BE2C (cell line): ENCODE measurements at regions not wholly inside any gene's neighbourhood (a gene's known extent, or its start where the extent isn't known, plus 50 kb on each side); places are given as distances from the start of the nearest gene placed in this dataset.

Experiments
- DNase-seq: peaks from one replicate; pipeline ENCODE4 v3.0.0-alpha.2; 2020
- H3K27me3 ChIP-seq: fragments of 250-450 bp; sonication (Bioruptor Pico); 2 replicates; pipeline ENCODE4 v1.5.1; 2020; ENCODE audit warnings: mild to moderate bottlenecking
- H3K36me3 ChIP-seq: fragments of 250-450 bp; sonication (Bioruptor Pico); 2 replicates; pipeline ENCODE4 v1.5.1; 2020; ENCODE audit warnings: mild to moderate bottlenecking
- H3K4me1 ChIP-seq: fragments of 250-450 bp; sonication (Bioruptor Pico); 2 replicates; pipeline ENCODE4 v1.5.1; 2020
- H3K4me3 ChIP-seq: 2 replicates; pipeline ENCODE4 v1.5.1; 2011; ENCODE audit warnings: low read depth, low read length
- H3K9me3 ChIP-seq: fragments of 250-450 bp; sonication (Bioruptor Pico); 2 replicates; pipeline ENCODE4 v1.5.1; 2020
- CTCF ChIP-seq: IDR thresholded peaks from 2 replicates; pipeline ENCODE4 v1.5.1; 2012; ENCODE audit warnings: mild to moderate bottlenecking, low read depth, low read length

- no peaks in the 10 kb centered on the region for H3K27me3 ChIP-seq
- no peaks in the 10 kb centered on the region for H3K4me1 ChIP-seq
- H3K9me3 ChIP-seq: no peaks in the 10 kb centered on the region
- no peak for TF ChIP-seq CTCF
- H3K4me3 ChIP-seq: no peak overlapping the region
- no peak for DNase-seq
- H3K36me3 ChIP-seq: no peaks in the 10 kb centered on the region
Measured at GRCh38 chr14:85987292-85987691, 457.3 kb downstream of the FLRT2 start.

GRCh38 chr14:85978582-85979250 lies 448.8 kb downstream of the FLRT2 start:
- DNase-seq: no peak
- Histone ChIP-seq H3K36me3 (no peaks in the 10 kb centered on the region), H3K4me3 (no peak overlapping the region), H3K27me3 (no peaks in the 10 kb centered on the region), H3K4me1 (no peaks in the 10 kb centered on the region), H3K9me3 (no peaks in the 10 kb centered on the region)
- TF ChIP-seq CTCF: no peak

- TF ChIP-seq CTCF: no peak
Measured at GRCh38 chr14:85974602-85975001, 444.7 kb downstream of the FLRT2 start.

GRCh38 chr14:85963486-85963885 lies 433.5 kb downstream of the FLRT2 start:
- TF ChIP-seq CTCF: no peak
- H3K36me3 ChIP-seq: no peaks in the 10 kb centered on the region
- DNase-seq: no peak
- no peaks in the 10 kb centered on the region for H3K4me1 ChIP-seq
- no peaks in the 10 kb centered on the region for H3K27me3 ChIP-seq
- no peaks in the 10 kb centered on the region; the same call in 1 of the 2 replicates for H3K9me3 ChIP-seq
- no peak overlapping the region for H3K4me3 ChIP-seq

More at GRCh38 chr14:85974602-85975001, 444.7 kb downstream of the FLRT2 start:
- Histone ChIP-seq H3K4me1 (no peaks in the 10 kb centered on the region), H3K4me3 (no peak overlapping the region), H3K9me3 (no peaks in the 10 kb centered on the region), H3K27me3 (no peaks in the 10 kb centered on the region), H3K36me3 (no peaks in the 10 kb centered on the region)
- no peak for DNase-seq

GRCh38 chr14:85960756-85961155 lies 430.8 kb downstream of the FLRT2 start:
- no peak for DNase-seq
- Histone ChIP-seq H3K4me3 (no peak overlapping the region), H3K4me1 (no peaks in the 10 kb centered on the region), H3K9me3 (no peaks in the 10 kb centered on the region), H3K27me3 (no peaks in the 10 kb centered on the region), H3K36me3 (no peaks in the 10 kb centered on the region)
- TF ChIP-seq CTCF: no peak

GRCh38 chr14:85959063-85959462 lies 429.1 kb downstream of the FLRT2 start:
- no peak for TF ChIP-seq CTCF

More at GRCh38 chr14:85959063-85959462, 429.1 kb downstream of the FLRT2 start:
- no peaks in the 10 kb centered on the region for H3K4me1 ChIP-seq
- H3K9me3 ChIP-seq: no peaks in the 10 kb centered on the region
- no peaks in the 10 kb centered on the region for H3K36me3 ChIP-seq
- H3K4me3 ChIP-seq: no peak overlapping the region
- no peak for DNase-seq
- no peaks in the 10 kb centered on the region for H3K27me3 ChIP-seq
